ENCODE measurements at regions not wholly inside any gene's neighbourhood (a gene's known extent, or its start where the extent isn't known, plus 50 kb on each side); places are given as distances from the start of the nearest gene placed in this dataset.

DNA sequence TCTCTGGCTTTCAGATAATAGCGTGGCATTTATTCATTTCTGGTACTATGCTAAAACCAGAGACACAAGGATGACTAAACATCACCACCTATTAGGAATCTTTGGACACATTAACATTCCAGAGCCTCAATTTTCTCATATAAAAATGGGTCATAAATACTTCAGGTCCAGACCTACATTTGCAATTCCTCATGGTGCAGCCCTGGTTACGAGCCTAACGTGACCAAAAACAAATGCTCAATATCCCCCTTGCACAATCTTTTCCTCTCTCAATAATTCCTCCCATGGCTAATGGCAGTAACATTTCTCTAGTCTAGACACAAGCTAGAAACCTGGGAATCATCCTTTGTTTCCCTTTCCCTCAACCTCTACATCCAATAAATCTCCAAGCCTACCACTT lies 112.8 kb upstream of the NABP1 start:
- Mint-ChIP-seq H3K9me3 (no peaks in the 10 kb centered on the region), H3K27me3 (peaks cover 13% of the 10 kb centered on the region), H3K27ac (no peak overlapping the region), H3K4me3 (no peak overlapping the region), H3K36me3 (no peaks in the 10 kb centered on the region), H3K4me1 (peaks cover under 1 to 4% (median 4%) of the 10 kb centered on the region in 3 donors)

- peaks cover 6 to 8% (median 8%) of the 10 kb centered on the region in 3 donors for H3K4me1 Mint-ChIP-seq
- peaks cover 12% of the 10 kb centered on the region for H3K27me3 Mint-ChIP-seq
- no peaks in the 10 kb centered on the region for H3K36me3 Mint-ChIP-seq
- no peak overlapping the region for H3K27ac Mint-ChIP-seq
- H3K4me3 Mint-ChIP-seq = no peak overlapping the region
- no peaks in the 10 kb centered on the region for H3K9me3 Mint-ChIP-seq
Measured at GRCh38 chr2:191565647-191566198, 112.2 kb upstream of the NABP1 start.

GRCh38 chr2:191566344-191566743 lies 111.6 kb upstream of the NABP1 start:
- Mint-ChIP-seq H3K4me1 (peaks cover 12 to 14% (median 14%) of the 10 kb centered on the region in 3 donors), H3K9me3 (no peaks in the 10 kb centered on the region), H3K4me3 (no peak overlapping the region), H3K36me3 (no peaks in the 10 kb centered on the region), H3K27ac (no peak overlapping the region), H3K27me3 (peaks cover 12% of the 10 kb centered on the region)

DNA sequence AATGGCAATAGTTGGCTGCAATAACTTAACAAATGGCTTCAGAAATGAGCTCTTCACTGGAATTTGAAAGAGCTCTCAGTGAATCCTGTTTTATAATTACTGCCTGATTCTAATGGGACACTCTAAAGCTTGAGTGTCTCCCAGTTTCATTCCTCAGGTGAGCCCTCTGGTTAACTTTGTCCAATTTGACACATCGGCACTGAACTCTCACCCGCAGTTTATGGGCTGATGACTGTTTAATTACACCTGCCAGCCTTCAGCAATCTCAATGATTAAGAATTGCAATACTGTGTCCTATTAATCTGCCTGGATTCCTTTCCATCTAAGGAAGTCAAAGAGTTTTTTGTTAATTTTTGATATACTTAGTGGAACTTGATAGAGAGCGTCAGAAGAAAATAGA lies 110.7 kb upstream of the NABP1 start:
- no peak overlapping the region for H3K4me3 Mint-ChIP-seq
- H3K36me3 Mint-ChIP-seq = no peaks in the 10 kb centered on the region
- H3K27ac Mint-ChIP-seq = no peak overlapping the region
- H3K4me1 Mint-ChIP-seq = peaks cover 14 to 17% (median 15%) of the 10 kb centered on the region in 3 donors
- peaks cover 10% of the 10 kb centered on the region for H3K27me3 Mint-ChIP-seq
- no peaks in the 10 kb centered on the region for H3K9me3 Mint-ChIP-seq

GRCh38 chr2:191569025-191569424 lies 108.9 kb upstream of the NABP1 start:
- Mint-ChIP-seq H3K9me3 (no peaks in the 10 kb centered on the region), H3K4me3 (no peak overlapping the region), H3K36me3 (no peaks in the 10 kb centered on the region), H3K27ac (no peak overlapping the region), H3K27me3 (peaks cover 5% of the 10 kb centered on the region), H3K4me1 (peaks cover 14 to 17% (median 15%) of the 10 kb centered on the region in 3 donors)

DNA sequence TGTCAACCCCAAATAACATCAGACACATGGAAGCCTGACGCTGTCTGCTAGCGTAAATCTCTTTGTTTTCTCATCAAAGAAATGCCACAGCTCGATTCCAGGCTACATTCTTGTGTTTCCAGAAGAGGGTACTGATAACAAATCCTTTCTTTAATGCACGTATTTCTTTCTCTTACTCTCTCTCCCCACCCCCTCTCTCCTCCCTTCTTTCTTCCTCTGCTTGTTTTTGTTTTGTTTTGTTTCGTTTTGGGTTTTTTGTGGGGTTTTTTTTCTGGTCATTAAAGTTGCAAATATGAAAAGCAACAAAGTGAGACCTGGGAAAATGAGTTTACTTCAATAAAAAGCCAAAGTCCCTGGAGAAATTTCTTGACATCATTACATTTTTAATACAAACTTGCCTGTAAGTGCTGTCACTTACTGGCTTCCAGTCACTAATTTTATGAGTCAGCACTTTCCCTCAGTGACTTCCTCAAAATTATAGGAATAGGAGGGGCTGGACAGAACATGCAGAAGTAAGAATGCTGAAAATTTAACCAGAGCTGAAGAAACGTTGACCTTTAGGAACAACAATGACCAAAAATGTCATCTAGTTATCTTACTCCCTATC lies 106.7 kb upstream of the NABP1 start:
- Mint-ChIP-seq H3K27ac (peak overlapping the region in 1 of 3 donors; percentile 52), H3K4me3 (peak overlapping the region in 2 of 4 donors; percentile 66 to 91), H3K9me3 (no peaks in the 10 kb centered on the region), H3K27me3 (no peaks in the 10 kb centered on the region), H3K36me3 (no peaks in the 10 kb centered on the region), H3K4me1 (peaks cover 10 to 15% (median 13%) of the 10 kb centered on the region in 3 donors)

DNA sequence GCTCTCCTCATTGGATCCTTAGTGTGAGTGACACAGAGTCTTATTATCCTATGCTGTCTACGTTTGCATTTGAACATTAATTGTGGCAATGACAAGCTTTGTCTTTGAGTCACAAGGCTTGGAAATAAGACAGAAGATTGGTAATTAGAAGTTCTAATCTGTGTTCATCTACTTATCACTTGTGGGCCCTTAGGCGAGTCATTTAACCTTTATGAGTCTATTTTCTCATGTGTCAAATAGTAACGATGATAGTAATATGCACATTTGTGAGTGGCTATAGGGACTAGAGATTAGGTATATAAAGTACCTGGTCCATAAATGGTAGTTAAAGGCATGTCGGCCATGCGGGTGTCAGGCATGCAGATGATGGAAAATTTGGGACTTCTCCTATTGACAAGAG lies 105.6 kb upstream of the NABP1 start:
- H3K27me3 Mint-ChIP-seq = no peaks in the 10 kb centered on the region
- peaks cover 10 to 15% (median 13%) of the 10 kb centered on the region in 3 donors for H3K4me1 Mint-ChIP-seq
- no peaks in the 10 kb centered on the region for H3K9me3 Mint-ChIP-seq
- no peaks in the 10 kb centered on the region for H3K36me3 Mint-ChIP-seq
- H3K4me3 Mint-ChIP-seq = no peak overlapping the region
- H3K27ac Mint-ChIP-seq = no peak overlapping the region

GRCh38 chr2:191573216-191573615 lies 104.7 kb upstream of the NABP1 start:
- Mint-ChIP-seq H3K27me3 (no peaks in the 10 kb centered on the region), H3K4me1 (peaks cover 10 to 15% (median 13%) of the 10 kb centered on the region in 3 donors), H3K4me3 (no peak overlapping the region), H3K9me3 (no peaks in the 10 kb centered on the region), H3K27ac (no peak overlapping the region), H3K36me3 (no peaks in the 10 kb centered on the region)

DNA sequence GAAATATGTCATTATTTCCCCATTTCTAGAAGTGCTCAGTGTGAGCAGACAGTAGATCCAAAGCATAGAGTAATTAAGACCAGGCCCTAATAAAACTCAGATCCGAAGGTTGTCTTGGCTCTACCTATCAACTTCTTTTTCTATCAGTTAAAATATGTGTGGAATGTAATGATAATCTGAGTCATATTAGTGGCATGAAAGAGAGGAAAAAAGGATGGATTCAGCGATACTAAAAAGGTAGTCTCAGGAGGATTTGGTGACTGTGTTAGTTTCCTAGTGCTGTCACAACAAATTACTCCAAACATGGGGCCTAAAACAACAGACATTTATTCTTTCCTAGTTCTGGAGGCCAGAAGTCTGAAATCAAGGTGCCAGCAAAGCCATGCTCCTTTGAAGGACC lies 103.7 kb upstream of the NABP1 start:
- Mint-ChIP-seq H3K36me3 (no peaks in the 10 kb centered on the region), H3K9me3 (no peaks in the 10 kb centered on the region), H3K4me1 (peaks cover 10 to 15% (median 13%) of the 10 kb centered on the region in 3 donors), H3K4me3 (no peak overlapping the region), H3K27me3 (no peaks in the 10 kb centered on the region), H3K27ac (no peak overlapping the region)

DNA sequence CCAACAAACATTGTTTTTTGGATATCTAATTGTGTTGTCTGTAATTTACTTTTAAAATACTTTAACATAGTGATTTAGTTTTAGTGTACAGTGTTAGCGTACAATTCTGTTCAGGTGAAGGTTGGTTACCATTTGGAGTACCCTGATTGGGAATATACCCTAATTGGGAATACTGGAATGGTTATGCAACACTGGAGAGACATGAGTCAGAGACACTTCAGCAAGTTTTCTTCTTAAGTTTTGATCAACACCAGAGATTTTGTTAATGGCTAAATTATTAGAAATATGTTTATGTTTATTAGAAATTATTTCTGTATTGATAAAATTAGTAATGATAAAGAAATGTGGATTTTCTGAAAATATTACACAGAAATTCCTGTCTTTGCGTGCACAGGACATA lies 100.3 kb upstream of the NABP1 start:
- Mint-ChIP-seq H3K4me3 (no peak overlapping the region), H3K27ac (no peak overlapping the region), H3K36me3 (no peaks in the 10 kb centered on the region), H3K9me3 (no peaks in the 10 kb centered on the region), H3K4me1 (no peaks in the 10 kb centered on the region), H3K27me3 (no peaks in the 10 kb centered on the region)

GRCh38 chr2:191578031-191578430 lies 99.9 kb upstream of the NABP1 start:
- Mint-ChIP-seq H3K4me1 (no peaks in the 10 kb centered on the region), H3K27me3 (peaks cover 2% of the 10 kb centered on the region), H3K36me3 (no peaks in the 10 kb centered on the region), H3K9me3 (no peaks in the 10 kb centered on the region), H3K4me3 (no peak overlapping the region), H3K27ac (no peak overlapping the region)

DNA sequence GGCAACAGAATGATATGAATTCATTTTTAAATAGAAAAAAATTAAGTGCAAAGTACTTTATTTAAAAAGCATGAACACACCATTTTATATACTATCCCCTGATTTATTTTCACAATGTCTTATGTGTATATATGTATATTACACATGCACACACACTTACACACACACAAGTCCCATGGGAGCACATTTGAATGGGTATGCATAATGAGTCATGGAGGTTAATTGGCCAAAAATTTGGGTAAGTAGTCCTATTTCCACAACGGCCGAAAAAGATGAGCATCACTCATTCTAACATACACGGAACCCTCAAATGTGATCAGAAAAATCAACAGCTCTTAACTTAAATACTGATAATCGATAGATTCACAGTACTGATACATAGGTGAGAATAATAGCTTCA lies 97.4 kb upstream of the NABP1 start:
- no peaks in the 10 kb centered on the region for H3K36me3 Mint-ChIP-seq
- no peak overlapping the region for H3K27ac Mint-ChIP-seq
- no peaks in the 10 kb centered on the region for H3K4me1 Mint-ChIP-seq
- H3K27me3 Mint-ChIP-seq = peaks cover 2% of the 10 kb centered on the region
- H3K9me3 Mint-ChIP-seq = no peaks in the 10 kb centered on the region
- H3K4me3 Mint-ChIP-seq = no peak overlapping the region

GRCh38 chr2:191581003-191581402 lies 96.9 kb upstream of the NABP1 start:
- H3K4me3 Mint-ChIP-seq = no peak overlapping the region
- H3K27me3 Mint-ChIP-seq = peaks cover 2% of the 10 kb centered on the region
- H3K9me3 Mint-ChIP-seq = no peaks in the 10 kb centered on the region
- H3K4me1 Mint-ChIP-seq = no peaks in the 10 kb centered on the region
- H3K36me3 Mint-ChIP-seq = peaks cover 2% of the 10 kb centered on the region
- peak overlapping the region in 1 of 3 donors; percentile 61 for H3K27ac Mint-ChIP-seq

DNA sequence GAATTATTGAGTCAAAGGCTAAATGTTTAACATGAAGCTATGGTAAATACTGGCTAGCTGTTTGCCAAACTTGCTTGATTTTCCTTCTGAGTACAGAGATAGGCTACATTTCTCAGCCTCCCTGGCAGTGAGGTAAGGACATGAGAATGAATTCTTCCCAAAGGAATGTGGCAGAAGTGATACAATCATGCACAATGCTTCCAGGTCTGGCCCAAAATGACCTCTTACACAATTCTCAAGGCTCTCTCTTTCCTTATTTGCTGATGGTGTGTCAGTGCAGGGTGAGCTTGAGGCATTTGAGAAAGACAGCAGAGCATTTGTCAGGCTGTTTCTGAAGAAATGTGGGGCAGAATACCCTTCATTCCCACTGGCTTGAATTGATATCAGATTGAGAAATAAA lies 95.6 kb upstream of the NABP1 start:
- H3K27ac Mint-ChIP-seq = no peak overlapping the region
- H3K4me1 Mint-ChIP-seq = no peaks in the 10 kb centered on the region
- peaks cover 2% of the 10 kb centered on the region for H3K36me3 Mint-ChIP-seq
- peaks cover 2% of the 10 kb centered on the region for H3K27me3 Mint-ChIP-seq
- H3K4me3 Mint-ChIP-seq = no peak overlapping the region
- H3K9me3 Mint-ChIP-seq = no peaks in the 10 kb centered on the region

GRCh38 chr2:191591025-191591424 lies 86.9 kb upstream of the NABP1 start:
- Mint-ChIP-seq H3K9me3 (no peaks in the 10 kb centered on the region), H3K27me3 (no peaks in the 10 kb centered on the region), H3K36me3 (no peaks in the 10 kb centered on the region), H3K4me3 (no peak overlapping the region), H3K27ac (no peak overlapping the region), H3K4me1 (no peaks in the 10 kb centered on the region)

GRCh38 chr2:191593622-191594385 lies 84.1 kb upstream of the NABP1 start:
- Mint-ChIP-seq H3K27ac (no peak overlapping the region), H3K9me3 (no peaks in the 10 kb centered on the region), H3K4me3 (peak overlapping the region in 1 of 4 donors; percentile 38), H3K36me3 (no peaks in the 10 kb centered on the region), H3K4me1 (no peaks in the 10 kb centered on the region), H3K27me3 (no peaks in the 10 kb centered on the region)
